Mesenchymal stem cell (in vitro differentiated cells and primary cell): ENCODE measurements at regions not wholly inside any gene's neighbourhood (a gene's known extent, or its start where the extent isn't known, plus 50 kb on each side); places are given as distances from the start of the nearest gene placed in this dataset.

Source experiments
- DNase-seq: peaks from one replicate; pipeline ENCODE4 v3.0.0-alpha.2; 2013
- H2AFZ ChIP-seq: one replicate; pipeline ENCODE4 v1.6.1; 2013; ENCODE audit warnings: low read depth, mild to moderate bottlenecking, control low read depth, inconsistent platforms, low read length, moderate library complexity
- H2AK5ac ChIP-seq: 2 replicates; pipeline ENCODE4 v1.6.1; 2013; ENCODE audit warnings: low read length, moderate library complexity, mild to moderate bottlenecking, inconsistent platforms; ENCODE audit not compliant: severe bottlenecking
- H2BK120ac ChIP-seq: one replicate; pipeline ENCODE4 v1.6.1; 2013; ENCODE audit warnings: low read depth, mild to moderate bottlenecking, inconsistent platforms, low read length, moderate library complexity
- H2BK12ac ChIP-seq, 2 experiments: one replicate each; pipeline ENCODE4 v1.6.1; 2013; ENCODE audit warnings: inconsistent platforms in 2 of 2, low read length in 2 of 2, mild to moderate bottlenecking in 2 of 2, moderate library complexity in 2 of 2, control low read depth in 1 of 2
- H2BK15ac ChIP-seq: one replicate; pipeline ENCODE4 v1.6.1; 2013; ENCODE audit warnings: mild to moderate bottlenecking, low read depth, inconsistent platforms; ENCODE audit not compliant: poor library complexity, severe bottlenecking
- H2BK5ac ChIP-seq: 2 replicates; pipeline ENCODE4 v1.6.1; 2013; ENCODE audit warnings: low read depth, mild to moderate bottlenecking, low read length, control low read depth, inconsistent platforms; ENCODE audit not compliant: poor library complexity, severe bottlenecking
- H3K14ac ChIP-seq, 2 experiments: one replicate each; pipeline ENCODE4 v1.6.1; 2013; ENCODE audit warnings: inconsistent platforms in 2 of 2, low read length in 2 of 2, control low read depth in 1 of 2, mild to moderate bottlenecking in 1 of 2, moderate library complexity in 1 of 2
- H3K18ac ChIP-seq, 2 experiments: one replicate each; pipeline ENCODE4 v1.6.1; 2013; ENCODE audit warnings: inconsistent platforms in 2 of 2, low read length in 2 of 2, control low read depth in 1 of 2, low read depth in 1 of 2, mild to moderate bottlenecking in 1 of 2
- H3K23ac ChIP-seq, 2 experiments: one replicate each; pipeline ENCODE4 v1.6.1; 2013; ENCODE audit warnings: inconsistent platforms in 2 of 2, low read length in 2 of 2, mild to moderate bottlenecking in 2 of 2, moderate library complexity in 2 of 2, control low read depth in 1 of 2
- H3K27ac ChIP-seq: 2 replicates; pipeline ENCODE4 v1.5.1; 2013; ENCODE audit warnings: mild to moderate bottlenecking, moderate library complexity, low read length, control low read depth, inconsistent platforms; ENCODE audit not compliant: poor library complexity, severe bottlenecking
- H3K27me3 ChIP-seq, 2 experiments: 2 replicates each; pipeline versions ENCODE4 v1.6.1 to v1.7.0; 2013; ENCODE audit warnings: low read length in 2 of 2, mild to moderate bottlenecking in 2 of 2, moderate library complexity in 2 of 2, control low read depth in 1 of 2, inconsistent platforms in 1 of 2; ENCODE audit not compliant: control insufficient read depth in 1 of 2, insufficient read depth in 1 of 2
- H3K36me3 ChIP-seq, 2 experiments: 2 replicates each; pipeline versions ENCODE4 v1.6.1 to v1.7.0; 2013; ENCODE audit warnings: low read length in 2 of 2, control low read depth in 1 of 2, inconsistent platforms in 1 of 2, low read depth in 1 of 2, mild to moderate bottlenecking in 1 of 2; ENCODE audit not compliant: insufficient read depth in 2 of 2, control insufficient read depth in 1 of 2
- H3K4ac ChIP-seq, 2 experiments: one replicate each; pipeline ENCODE4 v1.6.1; 2013; ENCODE audit warnings: inconsistent platforms in 2 of 2, low read length in 2 of 2, mild to moderate bottlenecking in 2 of 2, moderate library complexity in 2 of 2, control low read depth in 1 of 2, low read depth in 1 of 2
- H3K4me1 ChIP-seq: 2 replicates; pipeline ENCODE4 v1.6.1; 2013; ENCODE audit warnings: low read depth, low read length, control low read depth; ENCODE audit not compliant: control insufficient read depth, insufficient read depth
- H3K4me2 ChIP-seq: 2 replicates; pipeline ENCODE4 v1.6.1; 2013; ENCODE audit warnings: low read length, mild to moderate bottlenecking, inconsistent platforms; ENCODE audit not compliant: poor library complexity, severe bottlenecking
- H3K4me3 ChIP-seq, 2 experiments: 2 replicates each; pipeline versions ENCODE4 v1.5.1 to v1.7.0; 2013; ENCODE audit warnings: low read length in 2 of 2, mild to moderate bottlenecking in 2 of 2, control low read depth in 1 of 2, low read depth in 1 of 2; ENCODE audit not compliant: insufficient read depth in 1 of 2
- H3K79me1 ChIP-seq: replicated peaks from 2 replicates; pipeline ENCODE4 v1.6.1; 2013; ENCODE audit warnings: mild to moderate bottlenecking, control low read depth, low read length, inconsistent platforms; ENCODE audit not compliant: poor library complexity, severe bottlenecking
- H3K9ac ChIP-seq: 2 replicates; pipeline ENCODE4 v1.7.0; 2013; ENCODE audit warnings: mild to moderate bottlenecking, low read length, moderate library complexity
- H3K9me3 ChIP-seq: 2 replicates; pipeline ENCODE4 v1.7.0; 2013; ENCODE audit warnings: mild to moderate bottlenecking, low read length; ENCODE audit not compliant: control insufficient read depth
- H4K8ac ChIP-seq: one replicate; pipeline ENCODE4 v1.6.1; 2013; ENCODE audit warnings: inconsistent platforms, mild to moderate bottlenecking, low read length, moderate library complexity
- H4K91ac ChIP-seq: one replicate; pipeline ENCODE4 v1.6.1; 2013; ENCODE audit warnings: mild to moderate bottlenecking, low read length, inconsistent platforms
- WGBS: methylation state at CpG from one replicate; pipeline ENCODE4 v1.1.7; 2013; ENCODE audit warnings: mixed read lengths; 5-methylcytosine and 5-hydroxymethylcytosine counted together

GRCh38 chr6:8941577-8941976 lies 506.2 kb upstream of the SLC35B3 start:
- no peak overlapping the region for H3K23ac ChIP-seq
- no peak overlapping the region for H2AFZ ChIP-seq
- H2BK15ac ChIP-seq = no peak overlapping the region
- no peak overlapping the region for H3K14ac ChIP-seq
- no peak overlapping the region for H4K8ac ChIP-seq
- H3K4ac ChIP-seq = no peak overlapping the region
- no peaks in the 10 kb centered on the region for H3K27me3 ChIP-seq
- no peak for DNase-seq
- no peak overlapping the region for H4K91ac ChIP-seq
- H3K18ac ChIP-seq = no peak overlapping the region
- no peaks in the 10 kb centered on the region for H3K9me3 ChIP-seq
- no peak overlapping the region for H2BK12ac ChIP-seq
- no CpG with 5 or more reads among the region's 2 CpGs for WGBS
- H3K4me2 ChIP-seq = no peak overlapping the region
- H2AK5ac ChIP-seq = no peak overlapping the region
- H3K27ac ChIP-seq = no peak overlapping the region
- H3K4me3 ChIP-seq = no peak overlapping the region
- H2BK120ac ChIP-seq = no peak overlapping the region
- no peak overlapping the region for H2BK5ac ChIP-seq
- H3K79me1 ChIP-seq = no peaks in the 10 kb centered on the region
- H3K9ac ChIP-seq = no peak overlapping the region
- H3K4me1 ChIP-seq = no peaks in the 10 kb centered on the region
- no peaks in the 10 kb centered on the region for H3K36me3 ChIP-seq

- Histone ChIP-seq H4K91ac (no peak overlapping the region), H3K27me3 (no peaks in the 10 kb centered on the region), H3K14ac (no peak overlapping the region), H3K4me1 (no peaks in the 10 kb centered on the region), H2AK5ac (no peak overlapping the region), H3K18ac (no peak overlapping the region), H4K8ac (no peak overlapping the region), H3K9ac (no peak overlapping the region), H3K27ac (no peak overlapping the region), H3K4me3 (no peak overlapping the region), H2BK5ac (no peak overlapping the region), H3K36me3 (no peaks in the 10 kb centered on the region), H2BK120ac (no peak overlapping the region), H2BK12ac (no peak overlapping the region), H2BK15ac (no peak overlapping the region), H3K4me2 (no peak overlapping the region), H3K79me1 (no peaks in the 10 kb centered on the region), H3K9me3 (no peaks in the 10 kb centered on the region), H2AFZ (no peak overlapping the region), H3K23ac (no peak overlapping the region), H3K4ac (no peak overlapping the region)
- no peak for DNase-seq
- WGBS = 85% methylated on average over 5 of the region's 6 CpGs
Observed at GRCh38 chr6:8940356-8940755, 505.0 kb upstream of the SLC35B3 start.

DNA sequence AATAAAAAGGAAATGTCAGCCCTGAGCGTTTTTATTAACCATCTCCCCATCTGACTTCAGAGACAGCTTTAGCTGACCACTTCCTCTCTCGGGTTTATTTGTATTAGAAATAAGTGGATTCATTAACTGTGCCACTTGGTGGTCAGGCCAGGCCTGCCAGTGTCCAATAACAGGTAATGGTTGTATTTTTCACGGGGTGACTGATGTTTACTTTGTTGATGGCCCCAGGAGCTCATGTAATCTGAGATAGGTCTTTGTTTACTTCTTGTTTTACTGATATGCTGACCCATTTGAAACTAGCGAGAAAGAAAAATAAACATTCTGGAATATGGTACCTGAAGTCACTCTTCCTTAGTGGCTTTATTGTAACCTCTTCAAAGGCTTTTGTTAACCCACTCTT lies 504.3 kb upstream of the SLC35B3 start:
- Histone ChIP-seq H3K36me3 (no peaks in the 10 kb centered on the region), H2BK15ac (no peak overlapping the region), H2AK5ac (no peak overlapping the region), H3K4me1 (no peaks in the 10 kb centered on the region), H3K14ac (no peak overlapping the region), H3K4me3 (no peak overlapping the region), H3K27me3 (no peaks in the 10 kb centered on the region), H3K18ac (no peak overlapping the region), H2BK12ac (no peak overlapping the region), H2BK120ac (no peak overlapping the region), H3K27ac (no peak overlapping the region), H4K8ac (no peak overlapping the region), H3K23ac (no peak overlapping the region), H3K79me1 (no peaks in the 10 kb centered on the region), H2BK5ac (no peak overlapping the region), H3K9me3 (no peaks in the 10 kb centered on the region), H3K9ac (no peak overlapping the region), H2AFZ (no peak overlapping the region), H3K4ac (no peak overlapping the region), H4K91ac (no peak overlapping the region), H3K4me2 (no peak overlapping the region)
- DNase-seq = no peak
- WGBS = 0% methylated on average over 3 of the region's 4 CpGs

- H4K91ac ChIP-seq = no peak overlapping the region
- H4K8ac ChIP-seq = no peak overlapping the region
- no peak overlapping the region for H2AK5ac ChIP-seq
- no peak overlapping the region for H3K4me2 ChIP-seq
- H3K27ac ChIP-seq = no peak overlapping the region
- H3K36me3 ChIP-seq = no peaks in the 10 kb centered on the region
- H2AFZ ChIP-seq = no peak overlapping the region
- no peaks in the 10 kb centered on the region for H3K79me1 ChIP-seq
- no peak overlapping the region for H3K18ac ChIP-seq
- H3K9me3 ChIP-seq = no peaks in the 10 kb centered on the region
- WGBS = 88% methylated on average over 1 of the region's 4 CpGs
- no peak overlapping the region for H2BK12ac ChIP-seq
- H3K14ac ChIP-seq = no peak overlapping the region
- no peak overlapping the region for H2BK5ac ChIP-seq
- DNase-seq = no peak
- H3K27me3 ChIP-seq = no peaks in the 10 kb centered on the region
- H2BK120ac ChIP-seq = no peak overlapping the region
- H3K4me1 ChIP-seq = no peaks in the 10 kb centered on the region
- no peak overlapping the region for H3K9ac ChIP-seq
- no peak overlapping the region for H3K4me3 ChIP-seq
- no peak overlapping the region for H3K4ac ChIP-seq
- no peak overlapping the region for H2BK15ac ChIP-seq
- no peak overlapping the region for H3K23ac ChIP-seq
Observed at GRCh38 chr6:8934318-8934717, 499.0 kb upstream of the SLC35B3 start.
